Karpas-422 (cell line): ENCODE measurements at regions not wholly inside any gene's neighbourhood (a gene's known extent, or its start where the extent isn't known, plus 50 kb on each side); places are given as distances from the start of the nearest gene placed in this dataset.
"Not testable (repeated sequence)": the region's sequence is repeated elsewhere in the genome, so short reads cannot be mapped to it uniquely, and the experiment has no call there.

Source experiments
- DNase-seq: peaks from one replicate; pipeline ENCODE4 v3.0.0-alpha.2; 2015
- H2AFZ ChIP-seq: fragments of 200-600 bp; sonication (generic); 2 replicates; pipeline ENCODE4 v1.6.1; 2014; ENCODE audit warnings: antibody characterized with exemption, low read length, mixed read lengths
- H3K27ac ChIP-seq: fragments of 200-600 bp; sonication (generic); 2 replicates; pipeline ENCODE4 v1.5.1; 2014; ENCODE audit warnings: mild to moderate bottlenecking, low read length, moderate library complexity
- H3K27me3 ChIP-seq: fragments of 200-600 bp; sonication (generic); 2 replicates; pipeline ENCODE4 v1.6.1; 2014; ENCODE audit warnings: low read length, mixed read lengths
- H3K36me3 ChIP-seq: fragments of 200-600 bp; sonication (generic); 2 replicates; pipeline ENCODE4 v1.6.1; 2014; ENCODE audit warnings: low read length, mixed read lengths; ENCODE audit not compliant: insufficient read depth
- H3K4me1 ChIP-seq: fragments of 200-600 bp; sonication (generic); 2 replicates; pipeline ENCODE4 v1.6.1; 2014; ENCODE audit warnings: mild to moderate bottlenecking, low read length, mixed read lengths
- H3K4me2 ChIP-seq: fragments of 200-600 bp; sonication (generic); 2 replicates; pipeline ENCODE4 v1.6.1; 2014; ENCODE audit warnings: low read length, low read depth, mild to moderate bottlenecking; ENCODE audit not compliant: poor library complexity, severe bottlenecking
- H3K4me3 ChIP-seq: fragments of 200-600 bp; sonication (generic); 2 replicates; pipeline ENCODE4 v1.5.1; 2014; ENCODE audit warnings: mild to moderate bottlenecking, antibody characterized with exemption, low read length, mixed read lengths
- H3K79me2 ChIP-seq: fragments of 200-600 bp; sonication (generic); 2 replicates; pipeline ENCODE4 v1.6.1; 2014; ENCODE audit warnings: mild to moderate bottlenecking, low read length, mixed read lengths
- H3K9ac ChIP-seq: fragments of 200-600 bp; sonication (generic); 2 replicates; pipeline ENCODE4 v1.6.0; 2014; ENCODE audit warnings: low read length
- H3K9me2 ChIP-seq: fragments of 200-600 bp; sonication (generic), shearing (Covaris generic); replicated peaks from 2 replicates; pipeline ENCODE4 v1.6.0; 2014; ENCODE audit warnings: mild to moderate bottlenecking, low read length, moderate library complexity; ENCODE audit not compliant: insufficient read depth
- H3K9me3 ChIP-seq: fragments of 300-700, 200-600 bp; sonication (generic); 2 replicates; pipeline ENCODE4 v1.6.1; 2014; ENCODE audit warnings: low read length, mixed read lengths
- H4K20me1 ChIP-seq: fragments of 200-600 bp; sonication (generic); 2 replicates; pipeline ENCODE4 v1.6.1; 2014; ENCODE audit warnings: mild to moderate bottlenecking, antibody characterized with exemption, low read length, low read depth; ENCODE audit not compliant: insufficient read depth

- H3K9me3 ChIP-seq, result no peaks in the 10 kb centered on the region
Measured at GRCh38 chr7:45278763-45279398, 121.3 kb downstream of the RAMP3 start.

GRCh38 chr7:45289611-45290010, 132.0 kb downstream of the RAMP3 start:
- not testable (repeated sequence) for H4K20me1 ChIP-seq, H2AFZ ChIP-seq, H3K27me3 ChIP-seq, H3K9me3 ChIP-seq, H3K4me3 ChIP-seq, H3K36me3 ChIP-seq, DNase-seq, H3K4me1 ChIP-seq, H3K4me2 ChIP-seq, H3K27ac ChIP-seq, H3K79me2 ChIP-seq, H3K9me2 ChIP-seq, H3K9ac ChIP-seq

More at GRCh38 chr7:45278763-45279398, 121.3 kb downstream of the RAMP3 start:
- Histone ChIP-seq H2AFZ (no peak overlapping the region), H3K4me3 (no peak overlapping the region), H3K79me2 (no peaks in the 10 kb centered on the region), H3K9ac (no peak overlapping the region), H3K27ac (no peak overlapping the region), H3K4me2 (no peak overlapping the region), H3K27me3 (no peaks in the 10 kb centered on the region), H4K20me1 (no peaks in the 10 kb centered on the region), H3K36me3 (no peaks in the 10 kb centered on the region), H3K9me2 (no peaks in the 10 kb centered on the region), H3K4me1 (no peaks in the 10 kb centered on the region)
- DNase-seq, result no peak

DNA sequence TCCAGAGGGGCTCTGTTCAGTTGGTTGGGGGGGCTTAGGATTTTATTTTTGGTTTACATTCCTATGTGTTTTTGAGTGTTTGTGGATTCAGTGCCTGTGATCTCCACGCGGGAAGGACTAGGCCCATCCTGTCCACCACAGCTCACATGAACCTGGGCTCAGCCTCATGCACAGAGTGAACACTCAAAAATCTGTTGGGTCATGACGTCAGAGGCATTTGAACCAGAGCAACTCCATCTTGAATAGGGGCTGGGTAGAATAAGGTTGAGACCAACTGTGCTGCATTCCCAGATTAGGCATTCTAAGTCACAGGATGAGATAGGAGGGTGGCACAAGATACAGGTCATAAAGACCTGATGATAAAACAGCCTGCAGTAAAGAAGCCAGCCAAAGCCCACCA, 133.3 kb downstream of the RAMP3 start:
- no peak overlapping the region for H3K27ac ChIP-seq
- no peaks in the 10 kb centered on the region for H3K4me1 ChIP-seq
- H3K79me2 ChIP-seq, result no peaks in the 10 kb centered on the region
- no peak overlapping the region for H3K4me2 ChIP-seq
- H3K9me3 ChIP-seq, result no peaks in the 10 kb centered on the region
- no peak overlapping the region for H2AFZ ChIP-seq
- no peaks in the 10 kb centered on the region for H3K36me3 ChIP-seq
- H3K9ac ChIP-seq, result no peak overlapping the region
- H3K4me3 ChIP-seq, result no peak overlapping the region
- no peaks in the 10 kb centered on the region for H3K9me2 ChIP-seq
- H4K20me1 ChIP-seq, result no peaks in the 10 kb centered on the region
- no peaks in the 10 kb centered on the region for H3K27me3 ChIP-seq
- DNase-seq, result no peak

- no peak overlapping the region for H3K9ac ChIP-seq
- no peaks in the 10 kb centered on the region for H3K4me1 ChIP-seq
- no peak overlapping the region for H3K4me3 ChIP-seq
- H3K79me2 ChIP-seq, result no peaks in the 10 kb centered on the region
- no peak overlapping the region for H3K4me2 ChIP-seq
- no peak for DNase-seq
- H3K27ac ChIP-seq, result no peak overlapping the region
- no peaks in the 10 kb centered on the region for H3K36me3 ChIP-seq
- H3K27me3 ChIP-seq, result no peaks in the 10 kb centered on the region
- no peaks in the 10 kb centered on the region for H3K9me3 ChIP-seq
- no peak overlapping the region for H2AFZ ChIP-seq
- no peaks in the 10 kb centered on the region for H4K20me1 ChIP-seq
- no peaks in the 10 kb centered on the region for H3K9me2 ChIP-seq
Measured at GRCh38 chr7:45292481-45292880, 134.9 kb downstream of the RAMP3 start.

DNA sequence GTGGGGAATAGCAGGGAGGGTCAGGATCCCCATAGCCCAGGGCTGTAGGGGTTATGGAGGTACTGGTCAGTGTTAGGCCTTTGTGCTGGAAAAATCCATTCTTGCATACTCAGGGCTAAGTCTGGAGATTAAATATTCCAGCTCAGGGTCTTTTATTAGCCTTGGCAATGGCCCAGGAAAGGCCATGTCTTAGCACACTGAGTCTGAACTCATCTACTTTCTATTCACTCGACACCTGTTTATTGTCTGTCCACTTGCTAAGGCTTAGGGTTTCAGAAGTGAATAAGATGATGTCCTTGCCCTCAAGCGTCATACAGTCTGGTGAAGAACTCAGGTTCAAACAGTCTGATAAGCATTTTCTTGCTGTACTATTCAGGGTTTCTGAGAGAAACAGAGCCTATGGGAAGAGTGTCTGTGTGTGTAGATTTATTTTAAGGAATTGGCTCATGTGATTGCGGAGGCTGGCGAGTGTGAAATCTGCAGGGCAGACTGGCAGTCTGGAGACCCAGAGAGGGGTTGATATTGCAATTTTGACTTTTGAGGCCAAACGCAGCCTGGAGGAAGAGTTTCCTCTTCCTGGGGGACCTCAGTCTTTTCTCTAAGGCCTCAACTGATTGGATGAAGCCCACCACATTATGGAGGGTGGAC, 135.8 kb downstream of the RAMP3 start:
- H3K9me2 ChIP-seq, result no peaks in the 10 kb centered on the region
- no peaks in the 10 kb centered on the region for H4K20me1 ChIP-seq
- H3K36me3 ChIP-seq, result no peaks in the 10 kb centered on the region
- no peak for DNase-seq
- no peak overlapping the region for H3K9ac ChIP-seq
- no peak overlapping the region for H3K4me2 ChIP-seq
- H3K9me3 ChIP-seq, result no peaks in the 10 kb centered on the region
- H2AFZ ChIP-seq, result no peak overlapping the region
- H3K4me3 ChIP-seq, result no peak overlapping the region
- no peaks in the 10 kb centered on the region for H3K4me1 ChIP-seq
- H3K27me3 ChIP-seq, result no peaks in the 10 kb centered on the region
- H3K79me2 ChIP-seq, result no peaks in the 10 kb centered on the region
- no peak overlapping the region for H3K27ac ChIP-seq

- no peaks in the 10 kb centered on the region for H3K36me3 ChIP-seq
- H3K4me1 ChIP-seq, result no peaks in the 10 kb centered on the region
- no peak overlapping the region for H3K4me2 ChIP-seq
- no peaks in the 10 kb centered on the region for H4K20me1 ChIP-seq
- no peak overlapping the region for H3K4me3 ChIP-seq
- H3K27ac ChIP-seq, result no peak overlapping the region
- H2AFZ ChIP-seq, result no peak overlapping the region
- H3K27me3 ChIP-seq, result no peaks in the 10 kb centered on the region
- H3K9me2 ChIP-seq, result no peaks in the 10 kb centered on the region
- no peaks in the 10 kb centered on the region for H3K79me2 ChIP-seq
- no peak overlapping the region for H3K9ac ChIP-seq
- DNase-seq, result no peak
- H3K9me3 ChIP-seq, result no peaks in the 10 kb centered on the region
Measured at GRCh38 chr7:45294559-45294958, 137.0 kb downstream of the RAMP3 start.

DNA sequence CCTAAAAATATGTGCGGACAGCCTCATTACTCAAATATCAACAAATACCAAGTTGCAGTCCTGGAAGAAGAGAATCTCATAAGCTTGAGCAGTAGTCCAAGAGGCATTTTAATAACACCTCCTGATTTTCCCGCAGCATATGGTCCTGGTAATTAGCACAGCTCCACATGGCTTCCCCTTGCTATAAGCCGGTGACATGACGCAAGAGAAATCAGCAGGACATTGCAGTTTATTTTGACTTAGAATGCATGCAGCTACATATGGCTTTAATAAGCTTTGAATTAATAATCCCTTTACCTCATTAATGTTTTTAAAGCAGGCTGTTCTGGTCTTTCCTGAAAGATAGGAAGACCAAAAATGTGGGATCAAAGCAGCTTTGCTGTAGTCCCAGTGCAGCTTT, 137.6 kb downstream of the RAMP3 start:
- no peaks in the 10 kb centered on the region for H3K9me3 ChIP-seq
- no peak overlapping the region for H3K9ac ChIP-seq
- H3K36me3 ChIP-seq, result no peaks in the 10 kb centered on the region

DNA sequence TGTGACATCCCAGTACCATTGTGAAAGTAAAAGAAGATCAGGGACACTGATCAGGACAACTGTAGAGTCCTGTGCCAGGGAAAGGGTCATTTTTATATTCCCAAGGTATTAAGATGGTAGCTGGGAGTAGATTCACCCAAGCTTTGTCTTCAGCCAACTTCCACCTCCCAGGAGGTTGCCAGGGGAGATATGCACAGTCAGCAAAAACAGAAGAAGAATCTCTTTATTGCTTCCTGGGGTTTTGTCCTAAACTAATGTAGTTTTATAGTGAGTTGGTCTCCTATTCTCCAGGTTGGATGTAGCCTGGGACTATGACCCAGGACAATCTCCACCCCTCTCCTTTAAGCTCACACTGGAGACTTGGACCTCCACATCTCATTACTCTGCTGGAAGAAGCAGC, 139.2 kb downstream of the RAMP3 start:
- DNase-seq, result peak; percentile 27
- Histone ChIP-seq H3K4me3 (no peak overlapping the region), H3K9me2 (no peaks in the 10 kb centered on the region), H3K4me1 (no peaks in the 10 kb centered on the region), H3K9me3 (no peaks in the 10 kb centered on the region), H3K36me3 (no peaks in the 10 kb centered on the region), H3K79me2 (no peaks in the 10 kb centered on the region), H3K27me3 (no peaks in the 10 kb centered on the region), H3K9ac (no peak overlapping the region), H3K27ac (no peak overlapping the region), H2AFZ (no peak overlapping the region), H4K20me1 (no peaks in the 10 kb centered on the region), H3K4me2 (no peak overlapping the region)

More for the DNA sequence above, 137.6 kb downstream of the RAMP3 start:
- DNase-seq, result no peak
- Histone ChIP-seq H4K20me1 (no peaks in the 10 kb centered on the region), H3K27me3 (no peaks in the 10 kb centered on the region), H3K9me2 (no peaks in the 10 kb centered on the region), H3K79me2 (no peaks in the 10 kb centered on the region), H3K4me2 (no peak overlapping the region), H3K4me3 (no peak overlapping the region), H3K4me1 (no peaks in the 10 kb centered on the region), H3K27ac (no peak overlapping the region), H2AFZ (no peak overlapping the region)
